Left lung (tissue), 4 donors: ENCODE measurements at regions not wholly inside any gene's neighbourhood (a gene's known extent, or its start where the extent isn't known, plus 50 kb on each side); places are given as distances from the start of the nearest gene placed in this dataset.

Experiments used
- ATAC-seq: fragments of 200-7000 bp; cut with Tn5 transposase; one replicate; pipeline ENCODE4 v1.9.1; 2020; ENCODE audit warnings: moderate library complexity
- DNase-seq, 4 donors: peaks; one replicate each; pipeline ENCODE4 v3.0.0-alpha.2; 2013 to 2020
- H3K27ac ChIP-seq, 2 donors: fragments of 200-600 bp; sonication (generic) in 1 of 2; one replicate each; pipeline versions ENCODE4 v1.5.0 to v1.8.0; 2020 to 2021
- H3K27me3 ChIP-seq, 2 donors: fragments of 200-600 bp; sonication (generic) in 1 of 2; one replicate each; pipeline versions ENCODE4 v1.5.0 to v1.8.0; 2020 to 2021
- H3K36me3 ChIP-seq, 2 donors: fragments of 200-600 bp; sonication (generic) in 1 of 2; one replicate each; pipeline versions ENCODE4 v1.5.0 to v1.8.0; 2020 to 2021
- H3K4me1 ChIP-seq, 2 donors: fragments of 200-600 bp; one replicate each; pipeline ENCODE4 v1.8.0; 2021
- H3K4me3 ChIP-seq, 2 donors: fragments of 200-600 bp; sonication (generic) in 1 of 2; one replicate each; pipeline versions ENCODE4 v1.5.0 to v1.8.0; 2020 to 2021; ENCODE audit warnings: mild to moderate bottlenecking in 1 of 2
- H3K9me3 ChIP-seq, 2 donors: fragments of 200-600 bp; sonication (generic) in 1 of 2; one replicate each; pipeline versions ENCODE4 v1.5.0 to v1.8.0; 2020 to 2021
- intact Hi-C, 2 donors: fragments of 100-400 bp; cut with DNase I; formaldehyde crosslinking; loops; one replicate each; pipeline versions ENCODE4 v1.11.2 to v1.14.2; 2022
- TF ChIP-seq, protein P1 (sequence below), 2 donors: fragments of 200-600 bp; sonication (generic) in 1 of 2; IDR thresholded peaks; one replicate each; pipeline versions ENCODE4 v1.5.0 to v1.8.0; 2021; ENCODE audit warnings: antibody characterized with exemption in 2 of 2
- donor health status: DM: no; HTN: yes; CAD: no.
- donor health status: DM: no; HTN: no; CAD: no.

- intact Hi-C loops: no loop called here
- no peaks in the 10 kb centered on the region for H3K9me3 ChIP-seq
- H3K27me3 ChIP-seq: no peaks in the 10 kb centered on the region
- no peaks in the 10 kb centered on the region for H3K36me3 ChIP-seq
- H3K4me3 ChIP-seq: no peak overlapping the region
- ATAC-seq (no peak), DNase-seq (no peak)
- H3K4me1 ChIP-seq: no peaks in the 10 kb centered on the region
- no peak overlapping the region for H3K27ac ChIP-seq
- TF ChIP-seq, protein P1, sequence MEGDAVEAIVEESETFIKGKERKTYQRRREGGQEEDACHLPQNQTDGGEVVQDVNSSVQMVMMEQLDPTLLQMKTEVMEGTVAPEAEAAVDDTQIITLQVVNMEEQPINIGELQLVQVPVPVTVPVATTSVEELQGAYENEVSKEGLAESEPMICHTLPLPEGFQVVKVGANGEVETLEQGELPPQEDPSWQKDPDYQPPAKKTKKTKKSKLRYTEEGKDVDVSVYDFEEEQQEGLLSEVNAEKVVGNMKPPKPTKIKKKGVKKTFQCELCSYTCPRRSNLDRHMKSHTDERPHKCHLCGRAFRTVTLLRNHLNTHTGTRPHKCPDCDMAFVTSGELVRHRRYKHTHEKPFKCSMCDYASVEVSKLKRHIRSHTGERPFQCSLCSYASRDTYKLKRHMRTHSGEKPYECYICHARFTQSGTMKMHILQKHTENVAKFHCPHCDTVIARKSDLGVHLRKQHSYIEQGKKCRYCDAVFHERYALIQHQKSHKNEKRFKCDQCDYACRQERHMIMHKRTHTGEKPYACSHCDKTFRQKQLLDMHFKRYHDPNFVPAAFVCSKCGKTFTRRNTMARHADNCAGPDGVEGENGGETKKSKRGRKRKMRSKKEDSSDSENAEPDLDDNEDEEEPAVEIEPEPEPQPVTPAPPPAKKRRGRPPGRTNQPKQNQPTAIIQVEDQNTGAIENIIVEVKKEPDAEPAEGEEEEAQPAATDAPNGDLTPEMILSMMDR (IDR thresholded peaks at IDR 0.05): no peak
Observed at GRCh38 chr4:19823781-19824180, 427.9 kb upstream of the SLIT2 start.

DNA sequence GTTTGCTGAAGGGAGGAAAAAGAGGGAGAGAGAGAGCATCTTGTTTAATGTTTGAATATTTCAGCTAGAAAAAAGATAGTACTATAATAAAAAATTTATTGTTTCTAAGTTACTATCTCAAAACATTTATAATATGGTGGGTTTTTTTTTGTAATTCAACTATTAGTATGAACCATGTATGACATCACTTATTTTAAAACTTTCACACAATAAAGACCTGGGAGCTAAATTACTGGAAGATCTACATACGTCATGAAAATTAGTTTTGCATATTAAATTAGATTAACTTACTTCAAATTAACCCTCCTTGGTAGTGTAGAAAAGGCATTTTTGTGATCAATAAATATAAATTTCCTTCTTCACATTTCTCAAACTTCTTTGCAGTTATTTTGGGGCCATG is 432.0 kb upstream of the SLIT2 start:
- intact Hi-C loops: no loop called here
- Histone ChIP-seq H3K9me3 (no peaks in the 10 kb centered on the region), H3K4me3 (no peak overlapping the region), H3K4me1 (no peaks in the 10 kb centered on the region), H3K36me3 (no peaks in the 10 kb centered on the region), H3K27ac (no peak overlapping the region), H3K27me3 (no peaks in the 10 kb centered on the region)
- DNase-seq (no peak), ATAC-seq (no peak)
- TF ChIP-seq, protein P1 (IDR thresholded peaks at IDR 0.05): no peak

DNA sequence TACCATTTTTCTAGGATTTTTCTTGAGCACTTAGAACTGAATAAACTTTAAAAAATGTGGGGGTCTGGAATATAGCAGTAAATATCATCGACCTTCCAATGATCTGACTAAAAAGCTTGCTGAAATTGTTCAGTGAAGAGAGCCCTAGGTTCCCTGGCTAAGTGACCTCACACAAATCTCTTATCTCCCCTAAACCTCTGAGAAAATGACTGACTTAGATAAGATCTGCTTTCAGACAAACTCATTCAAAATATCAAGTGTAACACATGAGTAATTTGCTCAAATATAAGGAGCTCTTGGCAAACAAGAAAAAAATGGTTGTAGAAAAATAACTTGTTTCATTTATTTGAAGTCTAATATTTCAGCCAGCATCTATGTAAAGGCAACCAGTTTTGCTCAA is 441.7 kb upstream of the SLIT2 start:
- Histone ChIP-seq H3K36me3 (no peaks in the 10 kb centered on the region), H3K4me1 (peaks cover 0 to 4% of the 10 kb centered on the region in 2 donors), H3K27ac (no peak overlapping the region), H3K27me3 (no peaks in the 10 kb centered on the region), H3K4me3 (no peak overlapping the region), H3K9me3 (no peaks in the 10 kb centered on the region)
- peak; percentile 44 for ATAC-seq
- DNase-seq: no peak
- intact Hi-C loops: no loop called here
- TF ChIP-seq, protein P1 (IDR thresholded peaks at IDR 0.05): no peak

DNA sequence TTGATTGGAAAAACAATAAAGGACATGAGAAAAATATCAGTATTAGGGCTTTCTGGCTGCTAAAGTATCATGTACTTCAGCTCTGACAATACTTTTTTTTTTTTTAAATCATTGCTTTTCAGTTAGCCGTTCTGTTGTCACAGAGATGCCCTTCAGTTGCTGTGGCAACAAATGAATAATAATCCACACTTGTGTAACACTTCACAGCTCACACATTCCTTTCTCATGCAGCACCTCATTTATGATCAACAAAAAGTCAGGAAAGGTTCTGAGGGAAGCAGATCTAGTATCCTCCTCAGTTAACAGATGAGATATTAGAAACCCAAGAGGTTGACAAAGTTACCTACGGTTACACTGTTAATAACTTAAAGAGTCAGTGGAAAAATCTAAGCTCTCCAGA is 444.2 kb upstream of the SLIT2 start:
- ATAC-seq: peak; percentile 79
- Histone ChIP-seq H3K27me3 (no peaks in the 10 kb centered on the region), H3K36me3 (no peaks in the 10 kb centered on the region), H3K27ac (peak overlapping the region in 1 of 2 donors; percentile 15), H3K4me3 (no peak overlapping the region), H3K9me3 (no peaks in the 10 kb centered on the region), H3K4me1 (peaks cover 0 to 4% of the 10 kb centered on the region in 2 donors)
- DNase-seq: peak in 2 of 4 donors; percentile 54 to 61
- TF ChIP-seq, protein P1 (IDR thresholded peaks at IDR 0.05): no peak
- intact Hi-C loops: no loop called here

- H3K36me3 ChIP-seq: no peaks in the 10 kb centered on the region
- peaks cover 0 to 4% of the 10 kb centered on the region in 2 donors for H3K4me1 ChIP-seq
- intact Hi-C loops: no loop called here
- TF ChIP-seq, protein P1 (IDR thresholded peaks at IDR 0.05): no peak
- H3K27ac ChIP-seq: peak overlapping the region in 1 of 2 donors; percentile 15
- no peaks in the 10 kb centered on the region for H3K27me3 ChIP-seq
- DNase-seq: no peak
- H3K4me3 ChIP-seq: no peak overlapping the region
- ATAC-seq: peak; percentile 91
- no peaks in the 10 kb centered on the region for H3K9me3 ChIP-seq
Observed at GRCh38 chr4:19806865-19807264, 444.8 kb upstream of the SLIT2 start.
